ENCODE measurements at regions not wholly inside any gene's neighbourhood (a gene's known extent, or its start where the extent isn't known, plus 50 kb on each side); places are given as distances from the start of the nearest gene placed in this dataset.

- TF ChIP-seq, protein P1, sequence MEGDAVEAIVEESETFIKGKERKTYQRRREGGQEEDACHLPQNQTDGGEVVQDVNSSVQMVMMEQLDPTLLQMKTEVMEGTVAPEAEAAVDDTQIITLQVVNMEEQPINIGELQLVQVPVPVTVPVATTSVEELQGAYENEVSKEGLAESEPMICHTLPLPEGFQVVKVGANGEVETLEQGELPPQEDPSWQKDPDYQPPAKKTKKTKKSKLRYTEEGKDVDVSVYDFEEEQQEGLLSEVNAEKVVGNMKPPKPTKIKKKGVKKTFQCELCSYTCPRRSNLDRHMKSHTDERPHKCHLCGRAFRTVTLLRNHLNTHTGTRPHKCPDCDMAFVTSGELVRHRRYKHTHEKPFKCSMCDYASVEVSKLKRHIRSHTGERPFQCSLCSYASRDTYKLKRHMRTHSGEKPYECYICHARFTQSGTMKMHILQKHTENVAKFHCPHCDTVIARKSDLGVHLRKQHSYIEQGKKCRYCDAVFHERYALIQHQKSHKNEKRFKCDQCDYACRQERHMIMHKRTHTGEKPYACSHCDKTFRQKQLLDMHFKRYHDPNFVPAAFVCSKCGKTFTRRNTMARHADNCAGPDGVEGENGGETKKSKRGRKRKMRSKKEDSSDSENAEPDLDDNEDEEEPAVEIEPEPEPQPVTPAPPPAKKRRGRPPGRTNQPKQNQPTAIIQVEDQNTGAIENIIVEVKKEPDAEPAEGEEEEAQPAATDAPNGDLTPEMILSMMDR (IDR thresholded peaks at IDR 0.05; ENCODE audit: extremely low read depth, missing control alignments) = no peak
- DNase-seq (ENCODE audit: low spot score) = no peak
These were observed 161.9 kb upstream of the RAI14 start for GRCh38 chr5:34494111-34494755.

GRCh38 chr5:34495178-34495577 lies 160.9 kb upstream of the RAI14 start:
- DNase-seq (ENCODE audit: low spot score) = no peak
- TF ChIP-seq, protein P1 (IDR thresholded peaks at IDR 0.05; ENCODE audit: extremely low read depth, missing control alignments) = no peak

DNA sequence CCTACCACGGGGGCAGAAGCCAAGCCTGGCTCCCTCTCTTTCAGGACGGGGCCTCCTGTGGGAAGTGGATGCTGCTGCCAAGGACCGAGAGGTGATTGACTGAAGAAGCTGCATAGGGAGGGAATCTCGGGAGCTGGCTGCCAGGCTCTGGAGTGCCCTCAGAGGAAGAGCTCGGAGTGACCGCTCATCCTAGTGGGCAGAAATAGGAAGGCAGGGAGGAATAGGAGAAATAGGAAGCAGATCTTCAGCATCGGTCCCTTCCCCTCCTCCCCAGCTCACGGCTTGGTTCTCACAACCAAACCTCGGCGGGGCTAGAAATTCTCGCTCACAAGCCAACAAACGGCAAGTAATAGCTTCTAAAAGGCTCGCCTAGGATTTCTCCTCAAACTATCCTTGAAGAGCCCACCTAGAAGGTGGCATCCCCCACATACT lies 159.9 kb upstream of the RAI14 start:
- no peak for DNase-seq (ENCODE audit: low spot score)

DNA sequence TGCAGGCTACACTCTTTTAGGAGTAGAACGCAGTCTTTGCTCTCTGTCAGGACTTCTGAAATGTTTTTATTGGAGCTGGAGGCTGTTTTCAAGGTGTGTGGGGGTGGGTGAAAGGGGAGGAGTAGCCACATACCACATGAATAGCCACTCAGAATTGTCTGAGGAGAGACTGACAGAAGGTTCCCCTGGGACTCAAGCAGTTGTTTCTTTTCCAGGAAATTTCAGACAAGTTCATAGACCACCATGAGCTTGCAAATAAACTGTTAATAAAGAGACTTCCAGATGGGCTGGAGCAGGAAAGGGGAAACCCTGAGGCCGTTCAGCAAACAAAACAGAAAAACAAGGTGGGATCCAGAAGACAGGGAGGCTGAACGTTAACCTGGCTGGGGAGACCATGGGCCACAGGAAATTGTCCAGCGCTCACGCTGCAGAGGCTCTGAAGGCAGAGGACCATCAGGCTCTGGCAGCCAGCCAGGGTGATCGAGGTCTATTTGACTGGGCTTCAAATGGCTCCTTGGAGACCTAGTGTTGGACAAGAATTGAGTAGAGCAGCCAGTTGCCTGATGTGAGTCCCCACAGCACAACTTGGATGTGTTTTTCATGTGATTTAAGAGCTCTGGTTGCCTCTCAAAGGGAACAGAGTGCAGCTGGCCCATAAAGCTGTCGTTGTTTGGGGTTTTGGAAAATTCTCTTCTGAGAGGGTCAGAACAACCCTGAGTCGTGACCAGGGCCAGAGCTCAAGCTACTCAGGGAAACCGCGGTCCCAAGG lies 159.2 kb upstream of the RAI14 start:
- DNase-seq (ENCODE audit: low spot score) = no peak
- TF ChIP-seq, protein P1 (IDR thresholded peaks at IDR 0.05; ENCODE audit: extremely low read depth, missing control alignments) = no peak

More for the DNA sequence above, 159.9 kb upstream of the RAI14 start:
- TF ChIP-seq, protein P1 (IDR thresholded peaks at IDR 0.05; ENCODE audit: extremely low read depth, missing control alignments) = no peak

DNA sequence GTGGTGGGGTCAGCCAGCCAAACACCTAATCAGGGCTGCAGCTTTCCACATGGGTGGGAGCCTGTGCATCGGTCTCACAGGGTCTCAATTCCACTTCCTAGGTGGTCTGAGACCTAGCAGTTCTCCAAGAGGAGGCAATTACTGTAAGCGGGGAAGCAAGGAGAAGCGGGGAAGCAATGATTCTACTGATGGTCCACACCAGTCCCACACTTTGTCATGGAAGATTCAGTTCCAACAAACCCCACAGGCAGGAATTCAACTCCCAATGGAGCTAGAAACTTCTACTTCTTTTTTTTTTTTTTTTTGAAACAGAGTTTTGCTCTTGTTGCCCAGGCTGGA lies 158.7 kb upstream of the RAI14 start:
- TF ChIP-seq, protein P1 (IDR thresholded peaks at IDR 0.05; ENCODE audit: extremely low read depth, missing control alignments) = no peak
- DNase-seq (ENCODE audit: low spot score) = no peak

GRCh38 chr5:34498572-34498971 lies 157.6 kb upstream of the RAI14 start:
- TF ChIP-seq, protein P1 (IDR thresholded peaks at IDR 0.05; ENCODE audit: extremely low read depth, missing control alignments) = no peak
- DNase-seq (ENCODE audit: low spot score) = no peak

- no peak for DNase-seq (ENCODE audit: low spot score)
- TF ChIP-seq, protein P1 (IDR thresholded peaks at IDR 0.05; ENCODE audit: extremely low read depth, missing control alignments) = no peak
These were observed 157.0 kb upstream of the RAI14 start for GRCh38 chr5:34499001-34499734.

Measured in GM20000 (cell line).